HCT116 (cell line): ENCODE measurements at regions not wholly inside any gene's neighbourhood (a gene's known extent, or its start where the extent isn't known, plus 50 kb on each side); places are given as distances from the start of the nearest gene placed in this dataset.

Source experiments
- ATAC-seq: fragments of 200-7000 bp; cut with Tn5 transposase; 2 replicates; pipeline ENCODE4 v1.9.1; 2020; ENCODE audit warnings: mild to moderate bottlenecking, moderate library complexity
- BruUV-seq: library from RNA; stranded (reverse); fragments of 400-500 nt; replicated peaks from 2 replicates; lab custom pipeline; 2021; lab: Mats Ljungman, UMichigan
- CTCF ChIA-PET: fragments of 300-600 bp; sonication (Branson Sonifier 250); formaldehyde crosslinking; loops from one replicate; lab custom pipeline; 2021; ENCODE audit warnings: antibody characterized with exemption; lab: Charles Lee
- POLR2A ChIA-PET: fragments of 300-600, 350-600 bp; sonication (Branson Sonifier 250); formaldehyde crosslinking; loops from one replicate; lab custom pipeline; 2021; ENCODE audit warnings: antibody characterized with exemption; lab: Charles Lee
- RAD21 ChIA-PET, 2 experiments: fragments of 300-600 bp; sonication (Branson Sonifier 250); formaldehyde crosslinking; loops; one replicate each; lab custom pipeline; 2023; ENCODE audit warnings: low total read pairs in 2 of 2; ENCODE audit not compliant: uncharacterized antibody in 2 of 2, unreplicated experiment in 2 of 2, low non-redundant PET in 1 of 2; lab: Charles Lee
- DNase-seq: peaks from one replicate; pipeline ENCODE4 v3.0.0-alpha.2; 2010; ENCODE audit warnings: low read depth, low spot score
- H2AFZ ChIP-seq: fragments of 200-600 bp; shearing (Covaris generic), sonication (generic); 2 replicates; pipeline ENCODE4 v1.6.1; 2017; ENCODE audit warnings: low read depth, mixed run types, mixed read lengths, antibody characterized with exemption, low read length; ENCODE audit not compliant: poor library complexity, severe bottlenecking
- H3K27ac ChIP-seq: 2 replicates; pipeline ENCODE4 v1.5.1; 2012; ENCODE audit warnings: low read depth, low read length
- H3K27me3 ChIP-seq: fragments of 200-600 bp; sonication (generic); 2 replicates; pipeline ENCODE4 v1.6.1; 2016; ENCODE audit warnings: mixed run types, low read length, mixed read lengths; ENCODE audit not compliant: insufficient read depth
- H3K36me3 ChIP-seq, 2 experiments: fragments of 200-500 bp in 1 of 2; fragments of 200-600 bp in 1 of 2; sonication (Bioruptor generic) in 1 of 2; sonication (generic) in 1 of 2; 2 replicates each; pipeline versions ENCODE4 v1.5.1 to v1.6.1; 2014 to 2016; ENCODE audit warnings: low read length in 2 of 2, inconsistent platforms in 1 of 2, mixed read lengths in 1 of 2, mixed run types in 1 of 2; ENCODE audit not compliant: insufficient read depth in 2 of 2, control insufficient read depth in 1 of 2
- H3K4me1 ChIP-seq, 2 experiments: fragments of 200-600 bp in 1 of 2; sonication (generic) in 1 of 2; 2 replicates each; pipeline versions ENCODE4 v1.5.1 to v1.6.1; 2012 to 2017; ENCODE audit warnings: low read length in 2 of 2, inconsistent platforms in 1 of 2, mild to moderate bottlenecking in 1 of 2, mixed read lengths in 1 of 2, mixed run types in 1 of 2, moderate library complexity in 1 of 2; ENCODE audit not compliant: insufficient read depth in 2 of 2, control insufficient read depth in 1 of 2
- H3K4me2 ChIP-seq: fragments of 200-600 bp; sonication (generic); 2 replicates; pipeline ENCODE4 v1.6.1; 2017; ENCODE audit warnings: mixed run types, low read length, mixed read lengths
- H3K4me3 ChIP-seq, 2 experiments: fragments of 200-600 bp in 1 of 2; sonication (generic) in 1 of 2; replicated peaks in 1 of 2; 2 replicates each; pipeline ENCODE4 v1.5.1; 2011 to 2016; ENCODE audit warnings: low read length in 2 of 2, control low read depth in 1 of 2, low read depth in 1 of 2, mild to moderate bottlenecking in 1 of 2, mixed read lengths in 1 of 2, mixed run types in 1 of 2
- H3K79me2 ChIP-seq: fragments of 200-600 bp; sonication (generic); 2 replicates; pipeline ENCODE4 v1.6.1; 2017; ENCODE audit warnings: mild to moderate bottlenecking, mixed run types, low read length, moderate library complexity, mixed read lengths; ENCODE audit not compliant: insufficient read depth
- H3K9ac ChIP-seq: fragments of 200-600 bp; sonication (generic); 2 replicates; pipeline ENCODE4 v1.6.1; 2016; ENCODE audit warnings: low read length, mixed read lengths
- H3K9me2 ChIP-seq: fragments of 200-600 bp; sonication (generic), shearing (Covaris generic); 2 replicates; pipeline ENCODE4 v1.6.1; 2017; ENCODE audit warnings: mixed run types, mild to moderate bottlenecking, moderate library complexity; ENCODE audit not compliant: insufficient read depth
- H3K9me3 ChIP-seq, 2 experiments: fragments of 200-500 bp in 1 of 2; fragments of 200-600 bp in 1 of 2; sonication (Bioruptor generic) in 1 of 2; sonication (generic) in 1 of 2; 2 replicates each; pipeline ENCODE4 v1.6.1; 2014 to 2017; ENCODE audit warnings: low read length in 2 of 2, mixed read lengths in 2 of 2, inconsistent platforms in 1 of 2, low read depth in 1 of 2, mild to moderate bottlenecking in 1 of 2, mixed run types in 1 of 2, moderate library complexity in 1 of 2; ENCODE audit not compliant: control insufficient read depth in 1 of 2, insufficient read depth in 1 of 2
- H4K20me1 ChIP-seq: fragments of 200-600 bp; sonication (generic), shearing (Covaris generic); 2 replicates; pipeline ENCODE4 v1.6.1; 2017; ENCODE audit warnings: mixed run types, mild to moderate bottlenecking, moderate library complexity; ENCODE audit not compliant: insufficient read depth
- CBX3 ChIP-seq: IDR thresholded peaks from 2 replicates; pipeline ENCODE4 v1.6.1; 2012; ENCODE audit warnings: low read depth
- ELF1 ChIP-seq: IDR thresholded peaks from 2 replicates; pipeline ENCODE4 v1.6.1; 2012; ENCODE audit warnings: low read depth, borderline replicate concordance
- EZH2 ChIP-seq: fragments of 200-600 bp; sonication (generic); IDR thresholded peaks from 2 replicates; pipeline ENCODE4 v1.6.1; 2017; ENCODE audit warnings: antibody characterized with exemption, mixed run types
- EZH2phosphoT487 ChIP-seq: fragments of 200-600 bp; IDR thresholded peaks from 2 replicates; pipeline ENCODE4 v1.6.1; 2018; ENCODE audit warnings: antibody characterized with exemption, borderline replicate concordance
- JUND ChIP-seq: IDR thresholded peaks from 2 replicates; pipeline ENCODE4 v1.6.1; 2012
- MAX ChIP-seq: IDR thresholded peaks from 2 replicates; pipeline ENCODE4 v1.6.1; 2012
- POLR2A ChIP-seq: IDR thresholded peaks from 2 replicates; pipeline ENCODE4 v1.7.0; 2011; ENCODE audit warnings: borderline replicate concordance; ENCODE audit not compliant: insufficient read depth, insufficient read length; ENCODE audit errors: extremely low read depth
- REST ChIP-seq: IDR thresholded peaks from 2 replicates; pipeline ENCODE4 v1.6.1; 2012; ENCODE audit warnings: low read depth
- SIN3A ChIP-seq: IDR thresholded peaks from 2 replicates; pipeline ENCODE4 v1.6.1; 2012; ENCODE audit warnings: low read depth
- SP1 ChIP-seq: IDR thresholded peaks from 2 replicates; pipeline ENCODE4 v1.6.1; 2012; ENCODE audit warnings: low read depth
- SRF ChIP-seq: IDR thresholded peaks from 2 replicates; pipeline ENCODE4 v1.6.1; 2012; ENCODE audit warnings: low read depth
- TCF7L2 ChIP-seq: IDR thresholded peaks from 2 replicates; pipeline ENCODE4 v1.7.0; 2011; ENCODE audit warnings: borderline replicate concordance, inconsistent platforms; ENCODE audit not compliant: insufficient read depth, insufficient read length; ENCODE audit errors: extremely low read depth
- YY1 ChIP-seq: IDR thresholded peaks from 2 replicates; pipeline ENCODE4 v1.6.1; 2011; ENCODE audit warnings: low read length, low read depth, moderate library complexity, mild to moderate bottlenecking; ENCODE audit not compliant: insufficient replicate concordance; ENCODE audit errors: extremely low read depth
- ZBTB33 ChIP-seq: IDR thresholded peaks from 2 replicates; pipeline ENCODE4 v1.6.1; 2011; ENCODE audit warnings: mild to moderate bottlenecking, low read length, moderate library complexity; ENCODE audit not compliant: insufficient replicate concordance; ENCODE audit errors: extremely low read depth
- ZFX ChIP-seq: fragments of 450-650 bp; IDR thresholded peaks from 2 replicates; pipeline ENCODE4 v1.6.1; 2017
- ZNF274 ChIP-seq: fragments of 200-500 bp; sonication (Bioruptor generic); IDR thresholded peaks from 2 replicates; pipeline ENCODE4 v1.6.1; 2014; ENCODE audit warnings: mild to moderate bottlenecking, low read depth, low read length, inconsistent platforms
- intact Hi-C: fragments of 100-400 bp; cut with micrococcal nuclease; formaldehyde crosslinking; loops from 2 replicates; pipeline ENCODE4 v1.10.0; 2022

GRCh38 chr1:212155219-212155618 lies 119.7 kb downstream of the DTL start:
- intact Hi-C loops, result no loop called here
- TF ChIP-seq JUND, result no peak
- no peak for TF ChIP-seq SP1
- no peak for TF ChIP-seq CBX3
- TF ChIP-seq EZH2phosphoT487, result no peak
- TF ChIP-seq ZBTB33, result no peak
- no peak for TF ChIP-seq SIN3A
- TF ChIP-seq EZH2, result no peak
- no peak for TF ChIP-seq ZFX
- no peak for TF ChIP-seq YY1
- no peak for TF ChIP-seq SRF
- TF ChIP-seq TCF7L2, result no peak
- TF ChIP-seq POLR2A, result no peak
- no peak for TF ChIP-seq ZNF274
- no peak for TF ChIP-seq ELF1
- no peak for TF ChIP-seq REST
- TF ChIP-seq MAX, result no peak
- H3K27ac ChIP-seq, result no peak overlapping the region
- no peaks in the 10 kb centered on the region for H3K9me2 ChIP-seq
- H4K20me1 ChIP-seq, result no peaks in the 10 kb centered on the region
- H3K4me3 ChIP-seq, result no peak overlapping the region
- no peaks in the 10 kb centered on the region for H3K79me2 ChIP-seq
- CTCF ChIA-PET, result no interaction called here
- POLR2A ChIA-PET, result no interaction called here
- ATAC-seq, result no peak
- H3K9ac ChIP-seq, result no peak overlapping the region
- no peaks in the 10 kb centered on the region for H3K36me3 ChIP-seq
- no peaks in the 10 kb centered on the region for H3K4me1 ChIP-seq
- no peak overlapping the region for H2AFZ ChIP-seq
- BruUV-seq, result no TSS peak
- no peaks in the 10 kb centered on the region for H3K27me3 ChIP-seq
- RAD21 ChIA-PET, result no interaction called here
- H3K9me3 ChIP-seq, result no peaks in the 10 kb centered on the region
- no peak for DNase-seq
- H3K4me2 ChIP-seq, result no peak overlapping the region
